ENCODE measurements at regions not wholly inside any gene's neighbourhood (a gene's known extent, or its start where the extent isn't known, plus 50 kb on each side); places are given as distances from the start of the nearest gene placed in this dataset.

DNA sequence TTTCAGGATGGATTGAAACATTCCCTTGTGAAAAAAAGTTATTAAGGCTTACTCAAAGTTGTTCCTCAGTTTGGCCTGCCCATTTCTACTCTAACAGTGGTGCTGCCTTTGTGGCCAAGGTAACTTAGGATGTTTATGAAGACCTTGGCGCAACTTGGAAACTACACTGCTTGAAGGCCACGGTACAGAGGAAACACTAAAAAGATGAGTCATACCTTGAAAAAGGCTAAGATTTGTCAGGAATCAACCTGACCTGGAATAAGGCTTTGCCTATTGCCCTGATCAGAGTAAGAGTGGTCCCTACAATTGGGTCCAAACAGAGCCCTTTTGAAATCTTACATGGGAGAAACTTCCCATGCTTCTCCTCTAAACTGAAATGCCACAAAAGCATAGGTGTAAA lies 119.9 kb upstream of the MOCS1 start (continued):
- TF ChIP-seq TERF1 (CRISPR knock-in tag; IDR thresholded peaks at IDR 0.05): no peak
- no peak for TF ChIP-seq ZNF703 (CRISPR knock-in tag; IDR thresholded peaks at IDR 0.05; ENCODE audit: borderline replicate concordance)
- TF ChIP-seq SNAPC5 (CRISPR knock-in tag; IDR thresholded peaks at IDR 0.05; ENCODE audit: borderline replicate concordance): no peak
- TF ChIP-seq, protein P1, sequence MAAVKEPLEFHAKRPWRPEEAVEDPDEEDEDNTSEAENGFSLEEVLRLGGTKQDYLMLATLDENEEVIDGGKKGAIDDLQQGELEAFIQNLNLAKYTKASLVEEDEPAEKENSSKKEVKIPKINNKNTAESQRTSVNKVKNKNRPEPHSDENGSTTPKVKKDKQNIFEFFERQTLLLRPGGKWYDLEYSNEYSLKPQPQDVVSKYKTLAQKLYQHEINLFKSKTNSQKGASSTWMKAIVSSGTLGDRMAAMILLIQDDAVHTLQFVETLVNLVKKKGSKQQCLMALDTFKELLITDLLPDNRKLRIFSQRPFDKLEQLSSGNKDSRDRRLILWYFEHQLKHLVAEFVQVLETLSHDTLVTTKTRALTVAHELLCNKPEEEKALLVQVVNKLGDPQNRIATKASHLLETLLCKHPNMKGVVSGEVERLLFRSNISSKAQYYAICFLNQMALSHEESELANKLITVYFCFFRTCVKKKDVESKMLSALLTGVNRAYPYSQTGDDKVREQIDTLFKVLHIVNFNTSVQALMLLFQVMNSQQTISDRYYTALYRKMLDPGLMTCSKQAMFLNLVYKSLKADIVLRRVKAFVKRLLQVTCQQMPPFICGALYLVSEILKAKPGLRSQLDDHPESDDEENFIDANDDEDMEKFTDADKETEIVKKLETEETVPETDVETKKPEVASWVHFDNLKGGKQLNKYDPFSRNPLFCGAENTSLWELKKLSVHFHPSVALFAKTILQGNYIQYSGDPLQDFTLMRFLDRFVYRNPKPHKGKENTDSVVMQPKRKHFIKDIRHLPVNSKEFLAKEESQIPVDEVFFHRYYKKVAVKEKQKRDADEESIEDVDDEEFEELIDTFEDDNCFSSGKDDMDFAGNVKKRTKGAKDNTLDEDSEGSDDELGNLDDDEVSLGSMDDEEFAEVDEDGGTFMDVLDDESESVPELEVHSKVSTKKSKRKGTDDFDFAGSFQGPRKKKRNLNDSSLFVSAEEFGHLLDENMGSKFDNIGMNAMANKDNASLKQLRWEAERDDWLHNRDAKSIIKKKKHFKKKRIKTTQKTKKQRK (IDR thresholded peaks at IDR 0.05; ENCODE audit: low read length): no peak
- TF ChIP-seq ZNF512B (CRISPR knock-in tag; IDR thresholded peaks at IDR 0.05; ENCODE audit: borderline replicate concordance): no peak
- no peak for TF ChIP-seq BHLHE40 (IDR thresholded peaks at IDR 0.05; ENCODE audit: low read length)
- no peak for TF ChIP-seq FOSL2 (CRISPR knock-in tag; IDR thresholded peaks at IDR 0.05)
- TF ChIP-seq ZNF883 (CRISPR knock-in tag; IDR thresholded peaks at IDR 0.05; ENCODE audit: not compliant biosample characterization): no peak
- no peak for TF ChIP-seq ZNF614 (CRISPR knock-in tag; IDR thresholded peaks at IDR 0.05; ENCODE audit: borderline replicate concordance)
- TF ChIP-seq GTF3A (CRISPR knock-in tag; conservative IDR thresholded peaks at IDR 0.05): no peak
